HG03025 (cell line): ENCODE measurements at regions not wholly inside any gene's neighbourhood (a gene's known extent, or its start where the extent isn't known, plus 50 kb on each side); places are given as distances from the start of the nearest gene placed in this dataset.

ENCODE experiments used
- ATAC-seq: cut with Tn5 transposase; IDR thresholded peaks from one replicate; pipeline ENCODE4 v1.9.1; 2021; ENCODE audit warnings: mild to moderate bottlenecking, moderate library complexity; ENCODE audit not compliant: unreplicated experiment, low FRiP score

DNA sequence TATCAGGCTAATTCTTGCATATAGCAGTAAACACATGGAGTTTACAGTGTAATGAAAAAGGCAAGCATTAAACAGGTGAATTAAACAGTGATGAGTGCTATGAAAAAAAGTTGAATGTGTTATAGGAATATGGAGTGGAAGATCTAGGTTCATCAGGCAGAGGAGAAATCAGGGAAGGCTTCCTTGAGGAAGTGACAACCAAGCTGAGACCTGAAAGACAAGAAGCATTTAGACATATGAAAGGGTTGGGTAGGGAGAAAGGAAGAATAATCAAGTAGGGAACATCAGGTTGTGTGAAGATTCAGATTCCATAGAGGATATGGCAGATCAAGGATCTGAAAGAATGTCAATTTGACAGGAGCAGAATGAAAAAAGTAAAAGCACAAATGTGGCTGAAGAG, 612.5 kb downstream of the PRELID2 start:
- no peak for ATAC-seq

DNA sequence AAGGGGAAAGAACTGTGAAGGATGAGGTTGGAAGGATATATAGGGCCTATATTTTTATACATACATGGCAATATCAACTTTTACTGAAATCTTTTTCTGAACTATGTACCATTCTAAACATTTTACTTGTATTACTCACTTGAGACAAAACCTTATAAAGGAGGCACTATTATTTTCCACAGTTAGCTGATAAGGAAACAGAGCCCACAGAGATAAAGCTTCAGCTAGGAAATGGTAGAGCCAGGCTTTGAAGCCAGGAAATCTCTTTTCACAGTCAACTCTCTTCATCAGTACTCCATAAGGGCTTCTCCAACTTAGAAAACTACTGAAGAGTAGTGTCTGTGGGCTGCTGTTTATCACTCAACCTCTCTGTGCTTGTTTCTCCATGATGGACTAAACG, 613.7 kb downstream of the PRELID2 start:
- ATAC-seq, result no peak

DNA sequence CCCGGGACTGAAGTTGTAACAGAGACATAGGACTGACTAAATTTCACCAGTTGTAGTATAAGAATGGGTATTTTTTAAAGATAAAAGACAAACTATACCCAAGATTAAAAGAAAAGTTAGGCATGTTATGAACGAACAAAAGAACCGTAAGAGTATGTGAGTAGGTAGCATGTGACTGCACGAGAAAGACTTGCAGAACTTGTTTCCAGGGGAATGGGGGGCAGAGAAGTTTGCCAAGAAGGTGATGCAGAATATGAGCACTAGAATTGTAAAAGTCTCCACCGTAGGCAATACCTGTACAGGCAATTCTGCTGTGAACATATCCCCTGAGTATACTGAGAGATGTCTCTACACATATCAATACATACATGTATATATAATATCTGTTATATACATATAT, 614.7 kb downstream of the PRELID2 start:
- no peak for ATAC-seq

GRCh38 chr5:145218982-145219381, 616.2 kb downstream of the PRELID2 start:
- ATAC-seq, result no peak

GRCh38 chr5:145218019-145218418, 617.1 kb downstream of the PRELID2 start:
- no peak for ATAC-seq

- ATAC-seq, result no peak
These were observed 625.1 kb downstream of the PRELID2 start for GRCh38 chr5:145210020-145210419.

DNA sequence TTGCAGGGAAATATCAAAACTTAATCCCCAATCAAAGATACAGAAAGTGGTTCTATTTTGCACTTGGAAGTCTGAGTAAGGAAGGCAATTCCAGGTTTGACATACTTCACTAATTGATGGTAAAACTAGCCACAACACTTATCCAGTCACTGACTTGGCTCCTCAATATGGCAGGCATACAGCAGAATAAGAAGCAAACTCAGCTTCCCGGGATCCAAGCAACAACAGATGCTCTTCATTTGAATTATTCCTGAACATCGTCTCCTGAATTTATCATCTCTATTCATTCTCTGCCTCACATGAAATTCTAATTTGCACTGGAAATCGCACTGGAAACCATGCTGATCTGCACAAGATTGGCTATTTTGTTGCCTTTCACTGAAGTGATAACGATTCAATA, 629.6 kb downstream of the PRELID2 start:
- ATAC-seq, result no peak

DNA sequence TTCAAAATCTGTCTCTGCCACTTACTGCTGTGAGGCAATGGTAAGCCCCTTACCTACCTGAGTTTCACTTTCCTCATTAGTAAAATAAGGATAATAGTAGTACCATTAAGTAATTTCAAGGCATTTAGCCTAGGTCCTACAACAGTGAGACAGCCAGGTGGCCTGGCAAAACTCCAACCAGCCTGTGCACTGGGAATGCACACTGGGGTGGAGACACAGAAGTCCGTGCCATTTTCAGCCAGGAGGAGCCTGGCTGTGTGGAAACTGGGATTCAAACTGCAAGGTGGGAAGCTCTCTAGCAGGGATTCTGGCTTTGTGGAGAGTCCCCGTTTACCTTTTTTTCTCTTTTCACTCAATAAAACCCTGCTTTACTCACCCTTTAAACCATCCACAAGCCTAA, 630.4 kb downstream of the PRELID2 start:
- no peak for ATAC-seq

DNA sequence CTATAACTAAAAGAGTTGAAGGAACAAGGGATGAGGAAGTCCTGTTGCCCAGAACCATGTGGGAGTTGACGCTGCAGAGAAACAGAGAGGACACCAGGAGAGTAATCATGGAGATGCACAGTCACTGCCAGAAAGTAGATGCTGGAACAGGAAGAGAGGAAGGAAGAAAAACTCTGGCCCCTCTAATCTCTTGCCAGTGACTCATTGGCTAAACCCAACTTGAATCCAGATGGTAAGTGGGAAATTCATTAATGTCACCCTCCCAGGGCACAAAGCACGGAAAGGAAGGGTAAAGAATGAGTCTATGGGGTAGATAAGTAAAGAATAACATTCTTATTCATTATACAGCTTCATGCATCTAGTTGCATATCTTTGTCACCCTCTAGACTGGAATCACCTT, 631.9 kb downstream of the PRELID2 start:
- ATAC-seq, result no peak

DNA sequence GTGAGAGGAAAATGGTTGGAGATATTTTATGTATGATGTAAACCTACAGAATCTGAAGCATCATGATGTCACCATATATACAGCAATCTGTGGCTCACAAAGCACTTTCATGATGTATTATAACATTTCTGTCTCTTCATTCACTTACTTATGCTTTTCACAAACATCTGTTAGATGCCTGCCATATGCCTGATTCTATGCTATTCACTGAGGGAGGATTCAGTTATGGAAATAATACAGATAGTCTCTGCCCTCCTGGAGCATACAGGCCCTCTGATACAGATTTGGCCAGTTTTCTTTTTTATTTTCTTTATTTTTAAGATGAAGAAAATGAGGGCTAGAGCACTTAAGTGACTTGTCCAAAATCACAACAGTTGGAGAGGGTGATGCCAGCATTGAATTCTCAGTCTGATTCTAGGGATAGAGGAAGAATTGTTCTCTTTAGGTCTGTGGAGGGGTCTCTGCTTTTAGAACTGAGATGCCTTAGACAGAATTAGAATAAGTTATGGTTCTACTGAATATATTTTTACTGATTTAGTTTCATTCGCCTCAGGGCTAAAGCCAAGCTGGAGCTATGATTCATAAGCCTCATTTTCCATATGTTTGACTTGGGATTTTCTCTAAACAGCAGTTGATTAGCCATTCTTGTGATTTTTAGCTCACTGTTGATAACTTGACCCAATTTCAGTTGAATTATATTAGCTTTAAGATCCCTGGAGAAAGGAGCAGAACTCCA, 636.4 kb downstream of the PRELID2 start:
- ATAC-seq, result no peak

GRCh38 chr5:145189746-145190145, 645.4 kb downstream of the PRELID2 start:
- no peak for ATAC-seq

GRCh38 chr5:145180371-145180770, 654.8 kb downstream of the PRELID2 start:
- ATAC-seq, result no peak

DNA sequence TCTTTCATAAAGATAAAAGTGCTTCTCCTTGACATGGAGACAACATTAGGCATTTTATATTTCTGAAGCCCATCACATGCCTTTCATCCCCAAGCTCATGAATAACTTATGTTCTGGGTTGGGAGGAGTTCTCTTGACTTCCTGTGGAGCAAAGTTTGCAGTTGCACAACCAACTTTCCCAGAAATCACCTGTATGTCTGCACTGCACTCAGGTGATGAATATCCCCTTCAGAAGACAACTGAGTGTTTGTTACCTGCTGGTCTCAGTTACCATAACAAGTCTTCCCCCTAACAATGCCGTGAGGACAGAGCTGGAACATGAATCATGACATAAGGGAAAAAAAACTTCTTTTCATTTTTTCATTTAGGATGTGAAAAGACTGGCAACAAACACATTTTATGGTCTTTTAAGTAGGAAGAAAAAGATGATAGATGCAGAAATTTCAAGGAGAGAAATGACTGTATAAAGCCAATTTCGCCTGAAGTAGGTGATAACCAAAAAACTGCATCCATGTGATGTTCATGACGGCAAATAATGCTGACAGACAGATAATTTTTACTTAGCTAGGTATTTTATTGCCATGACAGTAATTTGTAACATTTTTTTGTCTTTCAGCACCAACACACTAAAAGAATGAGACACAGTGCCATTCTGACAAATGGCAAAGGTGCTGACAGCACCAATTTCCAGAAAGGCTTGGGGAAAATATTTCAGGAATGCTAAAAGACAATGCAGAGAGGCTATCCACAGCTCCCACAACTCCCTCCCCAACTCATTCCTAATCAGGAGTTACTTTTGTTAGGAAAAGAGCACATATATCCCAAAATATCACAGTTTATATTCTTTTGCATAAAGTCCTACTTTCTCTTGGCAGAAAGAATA, 656.3 kb downstream of the PRELID2 start:
- no peak for ATAC-seq

GRCh38 chr5:145176041-145176440, 659.1 kb downstream of the PRELID2 start:
- no peak for ATAC-seq

DNA sequence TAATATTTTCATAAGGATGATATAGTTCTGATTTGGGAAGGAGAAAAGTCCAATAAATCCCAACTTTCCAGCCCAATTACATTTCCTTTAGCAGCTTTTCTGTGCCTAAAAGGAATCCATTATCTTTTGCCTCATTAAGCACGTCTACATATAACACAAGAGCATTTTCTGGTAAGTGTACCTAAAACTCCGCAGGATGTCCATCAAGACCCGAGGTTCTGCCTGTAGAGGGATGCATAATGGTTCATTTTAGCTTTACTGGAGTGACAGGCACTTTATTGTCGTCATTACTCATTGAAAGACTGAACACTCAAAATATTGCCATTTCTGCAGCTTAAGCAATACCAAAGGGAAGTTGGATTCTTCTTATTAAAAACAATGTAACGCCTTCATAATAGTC, 669.0 kb downstream of the PRELID2 start:
- no peak for ATAC-seq

- no peak for ATAC-seq
These were observed 671.3 kb downstream of the PRELID2 start for GRCh38 chr5:145163876-145164275.

- ATAC-seq, result no peak
These were observed 672.5 kb downstream of the PRELID2 start for GRCh38 chr5:145162626-145163025.

DNA sequence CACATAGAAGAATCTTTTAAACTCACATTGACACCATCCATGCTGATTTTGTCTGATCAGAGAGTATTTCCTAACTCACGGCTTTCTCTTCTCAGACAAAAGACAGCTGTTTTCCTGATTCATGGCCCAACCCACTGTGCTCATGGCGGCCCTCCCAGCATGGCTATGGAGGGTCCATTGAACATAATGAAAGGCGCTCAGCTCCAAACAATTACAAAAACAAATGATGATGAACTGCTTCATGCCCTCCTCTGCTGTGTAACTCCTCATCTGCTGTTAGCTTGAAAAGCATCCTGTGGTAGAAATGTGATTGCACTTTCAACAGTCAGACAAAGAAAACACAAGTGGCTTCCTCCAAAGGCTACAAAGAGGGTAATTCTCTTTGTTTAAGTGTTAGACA, 673.8 kb downstream of the PRELID2 start:
- ATAC-seq, result no peak

- no peak for ATAC-seq
These were observed 674.5 kb downstream of the PRELID2 start for GRCh38 chr5:145160679-145161078.

- no peak for ATAC-seq
These were observed 676.4 kb downstream of the PRELID2 start for GRCh38 chr5:145158730-145159129.

- ATAC-seq, result no peak
These were observed 677.3 kb downstream of the PRELID2 start for GRCh38 chr5:145157841-145158240.

DNA sequence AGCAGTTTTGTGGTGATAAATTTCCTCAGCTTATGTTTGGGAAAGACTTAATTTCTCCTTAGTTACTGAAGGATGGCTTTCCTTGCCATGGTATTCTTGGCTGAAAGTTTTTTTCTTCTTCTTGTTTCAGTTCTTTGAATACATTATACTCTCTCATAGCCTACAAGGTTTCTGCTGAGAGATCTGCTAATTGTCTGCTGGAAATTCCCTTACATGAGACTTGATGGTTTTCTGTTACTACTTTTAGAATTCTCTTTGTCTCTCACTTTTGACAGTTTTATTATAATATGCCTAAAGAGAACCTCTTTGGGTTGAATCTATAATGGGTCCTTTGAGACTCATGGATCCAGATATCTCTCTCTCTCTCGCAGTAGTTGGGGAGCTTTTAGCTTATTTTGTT, 693.6 kb downstream of the PRELID2 start:
- ATAC-seq, result no peak
